Neural progenitor cell (in vitro differentiated cells): ENCODE measurements at regions not wholly inside any gene's neighbourhood (a gene's known extent, or its start where the extent isn't known, plus 50 kb on each side); places are given as distances from the start of the nearest gene placed in this dataset.
A peak's percentile ranks its signal among the peaks of the same experiment; 100 is the strongest.

ENCODE experiments used
- DNase-seq: peaks from one replicate; pipeline ENCODE4 v3.0.0-alpha.2; 2016; ENCODE audit warnings: low spot score
- H2AFZ ChIP-seq: fragments of 200-600 bp; sonication (generic); replicated peaks from 2 replicates; pipeline ENCODE4 v1.6.1; 2016; ENCODE audit warnings: antibody characterized with exemption
- H3F3A ChIP-seq: fragments of 200-600 bp; sonication (generic); 2 replicates; pipeline ENCODE4 v1.6.1; 2016; ENCODE audit warnings: antibody characterized with exemption, low read depth
- H3K27ac ChIP-seq: fragments of 200-600 bp; sonication (generic); 2 replicates; pipeline ENCODE4 v1.5.1; 2016; ENCODE audit warnings: mild to moderate bottlenecking
- H3K27me3 ChIP-seq: fragments of 200-600 bp; sonication (generic); 2 replicates; pipeline ENCODE4 v1.6.1; 2016; ENCODE audit warnings: mild to moderate bottlenecking, moderate library complexity
- H3K36me3 ChIP-seq: fragments of 200-600 bp; sonication (generic); 2 replicates; pipeline ENCODE4 v1.5.1; 2016
- H3K4me1 ChIP-seq: fragments of 200-600 bp; sonication (generic); 2 replicates; pipeline ENCODE4 v1.6.1; 2016; ENCODE audit warnings: mixed run types
- H3K4me2 ChIP-seq: fragments of 200-600 bp; sonication (generic); 2 replicates; pipeline ENCODE4 v1.6.1; 2016
- H3K4me3 ChIP-seq: fragments of 200-600 bp; sonication (generic); 2 replicates; pipeline ENCODE4 v1.5.1; 2016
- H3K79me2 ChIP-seq: fragments of 200-600 bp; sonication (generic); 2 replicates; pipeline ENCODE4 v1.6.1; 2016; ENCODE audit warnings: low read depth
- H3K9ac ChIP-seq: fragments of 200-600 bp; sonication (generic); 2 replicates; pipeline ENCODE4 v1.6.1; 2016
- H3K9me3 ChIP-seq: fragments of 200-600 bp; sonication (generic); 2 replicates; pipeline ENCODE4 v1.5.1; 2016; ENCODE audit warnings: low read depth
- H4K20me1 ChIP-seq: fragments of 200-600 bp; sonication (generic); 2 replicates; pipeline ENCODE4 v1.6.1; 2016; ENCODE audit warnings: low read depth
- H3K27ac Mint-ChIP-seq: 3 replicates; pipeline ENCODE4 v1.8.0; 2021; ENCODE audit warnings: mixed read lengths
- H3K27me3 Mint-ChIP-seq: 2 replicates; pipeline ENCODE4 v1.8.0; 2022; ENCODE audit warnings: low read depth, mild to moderate bottlenecking, inconsistent platforms, moderate library complexity, mixed read lengths; ENCODE audit not compliant: insufficient read depth
- H3K36me3 Mint-ChIP-seq: 3 replicates; pipeline ENCODE4 v1.8.0; 2021; ENCODE audit warnings: mixed read lengths
- H3K4me1 Mint-ChIP-seq: 3 replicates; pipeline ENCODE4 v1.8.0; 2021; ENCODE audit warnings: mixed read lengths
- H3K4me3 Mint-ChIP-seq: 3 replicates; pipeline ENCODE4 v1.8.0; 2021; ENCODE audit warnings: mild to moderate bottlenecking, moderate library complexity, mixed read lengths
- H3K9me3 Mint-ChIP-seq: 3 replicates; pipeline ENCODE4 v1.8.0; 2020; ENCODE audit warnings: mixed read lengths
- CTCF ChIP-seq: fragments of 200-600 bp; sonication (generic); IDR thresholded peaks from 2 replicates; pipeline ENCODE4 v1.5.1; 2017; ENCODE audit warnings: antibody characterized with exemption, mild to moderate bottlenecking
- EZH2 ChIP-seq: fragments of 200-600 bp; sonication (generic); IDR thresholded peaks from 2 replicates; pipeline ENCODE4 v1.6.1; 2017; ENCODE audit warnings: antibody characterized with exemption, mild to moderate bottlenecking, moderate library complexity
- EZH2phosphoT487 ChIP-seq: fragments of 200-600 bp; sonication (generic); IDR thresholded peaks from 2 replicates; pipeline ENCODE4 v1.6.1; 2017; ENCODE audit warnings: antibody characterized with exemption

- no peaks in the 10 kb centered on the region for H3K36me3 ChIP-seq
- no peaks in the 10 kb centered on the region for H4K20me1 ChIP-seq
- Mint-ChIP-seq H3K27me3 (no peaks in the 10 kb centered on the region), H3K4me1 (peaks cover 18% of the 10 kb centered on the region), H3K27ac (no peak overlapping the region), H3K4me3 (no peak overlapping the region), H3K9me3 (peaks cover 5% of the 10 kb centered on the region), H3K36me3 (no peaks in the 10 kb centered on the region)
- no peak overlapping the region for H3K9ac ChIP-seq
- H2AFZ ChIP-seq, result peak overlapping the region; percentile 27
- no peaks in the 10 kb centered on the region for H3K4me1 ChIP-seq
- no peak for TF ChIP-seq EZH2phosphoT487
- TF ChIP-seq EZH2, result no peak
- TF ChIP-seq CTCF, result no peak
- DNase-seq, result no peak
- H3K27me3 ChIP-seq, result no peaks in the 10 kb centered on the region
- no peak overlapping the region for H3K4me3 ChIP-seq
- H3K27ac ChIP-seq, result no peak overlapping the region
- H3K9me3 ChIP-seq, result no peaks in the 10 kb centered on the region
- peaks cover 5% of the 10 kb centered on the region for H3F3A ChIP-seq
- no peaks in the 10 kb centered on the region for H3K79me2 ChIP-seq
- no peak overlapping the region for H3K4me2 ChIP-seq
Measured at GRCh38 chr3:176296066-176296597, 901.1 kb downstream of the TBL1XR1 start.

- TF ChIP-seq CTCF, result no peak
- TF ChIP-seq EZH2, result no peak
- TF ChIP-seq EZH2phosphoT487, result no peak
- peak overlapping the region; percentile 76 for H3K27ac Mint-ChIP-seq
- Histone ChIP-seq H3F3A (peaks cover 5% of the 10 kb centered on the region), H3K9ac (no peak overlapping the region), H4K20me1 (no peaks in the 10 kb centered on the region), H3K79me2 (no peaks in the 10 kb centered on the region), H3K4me2 (no peak overlapping the region), H3K4me3 (no peak overlapping the region), H3K36me3 (no peaks in the 10 kb centered on the region), H3K27ac (no peak overlapping the region), H3K9me3 (no peaks in the 10 kb centered on the region), H2AFZ (peak overlapping the region; percentile 64), H3K4me1 (no peaks in the 10 kb centered on the region), H3K27me3 (no peaks in the 10 kb centered on the region)
- no peaks in the 10 kb centered on the region for H3K27me3 Mint-ChIP-seq
- H3K4me1 Mint-ChIP-seq, result peaks cover 8% of the 10 kb centered on the region
- no peaks in the 10 kb centered on the region for H3K36me3 Mint-ChIP-seq
- peaks cover 5% of the 10 kb centered on the region for H3K9me3 Mint-ChIP-seq
- H3K4me3 Mint-ChIP-seq, result no peak overlapping the region
- no peak for DNase-seq
Measured at GRCh38 chr3:176293276-176293675, 904.0 kb downstream of the TBL1XR1 start.

- Histone ChIP-seq H3K9me3 (no peaks in the 10 kb centered on the region), H3K36me3 (no peaks in the 10 kb centered on the region), H2AFZ (no peak overlapping the region), H3F3A (no peaks in the 10 kb centered on the region), H3K4me1 (no peaks in the 10 kb centered on the region), H4K20me1 (no peaks in the 10 kb centered on the region), H3K4me3 (no peak overlapping the region), H3K27ac (no peak overlapping the region), H3K79me2 (no peaks in the 10 kb centered on the region), H3K27me3 (no peaks in the 10 kb centered on the region), H3K9ac (no peak overlapping the region), H3K4me2 (no peak overlapping the region)
- Mint-ChIP-seq H3K4me1 (no peaks in the 10 kb centered on the region), H3K36me3 (no peaks in the 10 kb centered on the region), H3K4me3 (no peak overlapping the region), H3K27ac (no peak overlapping the region), H3K27me3 (no peaks in the 10 kb centered on the region), H3K9me3 (peaks cover 4% of the 10 kb centered on the region)
- DNase-seq, result no peak
- TF ChIP-seq EZH2phosphoT487 (no peak), CTCF (no peak), EZH2 (no peak)
Measured at GRCh38 chr3:176286476-176287085, 910.7 kb downstream of the TBL1XR1 start.
